Right lobe of liver (tissue), 6 donors: ENCODE measurements at regions not wholly inside any gene's neighbourhood (a gene's known extent, or its start where the extent isn't known, plus 50 kb on each side); places are given as distances from the start of the nearest gene placed in this dataset.
"Not testable (repeated sequence)": the region's sequence is repeated elsewhere in the genome, so short reads cannot be mapped to it uniquely, and the experiment has no call there.

Experiments used
- ATAC-seq, 4 donors: fragments of 200-7000 bp; cut with Tn5 transposase; one replicate each; pipeline ENCODE4 v1.9.1; 2020; ENCODE audit warnings: mild to moderate bottlenecking in 4 of 4, moderate library complexity in 4 of 4
- DNase-seq, 3 donors: peaks; one replicate each; pipeline ENCODE4 v3.0.0-alpha.2; 2020
- H3K27ac ChIP-seq, 3 donors: fragments of 200-600 bp; one replicate each; pipeline ENCODE4 v1.8.0; 2022
- H3K27me3 ChIP-seq, 2 donors: fragments of 200-600 bp; one replicate each; pipeline ENCODE4 v1.8.0; 2022
- H3K36me3 ChIP-seq, 4 donors: fragments of 200-600 bp; sonication (generic) in 1 of 4; one replicate each; pipeline versions ENCODE4 v1.5.1 to v1.8.0; 2017 to 2022; ENCODE audit warnings: control low read depth in 1 of 4
- H3K4me1 ChIP-seq, 4 donors: fragments of 200-600 bp; sonication (generic) in 1 of 4; one replicate each; pipeline versions ENCODE4 v1.5.1 to v1.8.0; 2017 to 2022; ENCODE audit warnings: control low read depth in 1 of 4
- H3K4me3 ChIP-seq, 3 donors: fragments of 200-600 bp; one replicate each; pipeline ENCODE4 v1.8.0; 2022
- H3K9me3 ChIP-seq, 4 donors: fragments of 200-600 bp; sonication (generic) in 1 of 4; one replicate each; pipeline versions ENCODE4 v1.5.1 to v1.8.0; 2017 to 2022; ENCODE audit warnings: control low read depth in 1 of 4
- CTCF ChIP-seq, 4 donors: fragments of 200-600 bp in 3 of 4; fragments of 450-650 bp in 1 of 4; IDR thresholded peaks; one replicate each; pipeline versions ENCODE4 v1.5.1 to v1.8.0; 2016 to 2022; ENCODE audit warnings: antibody characterized with exemption in 4 of 4, mild to moderate bottlenecking in 2 of 4
- POLR2A ChIP-seq: fragments of 450-650 bp; IDR thresholded peaks from one replicate; pipeline ENCODE4 v1.6.1; 2017; ENCODE audit warnings: antibody characterized with exemption, mild to moderate bottlenecking
- WGBS: methylation state at CpG from one replicate; pipeline ENCODE4 v1.1.6; 2018; ENCODE audit warnings: low coverage, low lambda C conversion rate; ENCODE audit not compliant: insufficient coverage; ENCODE audit errors: missing lambda C conversion rate; 5-methylcytosine and 5-hydroxymethylcytosine counted together
- intact Hi-C, 2 donors: fragments of 100-400 bp; cut with DNase I; formaldehyde crosslinking; loops; one replicate each; pipeline versions ENCODE4 v1.11.2 to v1.14.1; 2022
- donor health status: DM: no; HTN: yes; CAD: no.
- donor health status: DM: no; HTN: no; CAD: no.
- donor health status: DM: no; HTN: no; CAD: no.
- donor health status: DM: no; HTN: yes; CAD: no.
- donor health status: DM: no; HTN: yes; CAD: no.

DNA sequence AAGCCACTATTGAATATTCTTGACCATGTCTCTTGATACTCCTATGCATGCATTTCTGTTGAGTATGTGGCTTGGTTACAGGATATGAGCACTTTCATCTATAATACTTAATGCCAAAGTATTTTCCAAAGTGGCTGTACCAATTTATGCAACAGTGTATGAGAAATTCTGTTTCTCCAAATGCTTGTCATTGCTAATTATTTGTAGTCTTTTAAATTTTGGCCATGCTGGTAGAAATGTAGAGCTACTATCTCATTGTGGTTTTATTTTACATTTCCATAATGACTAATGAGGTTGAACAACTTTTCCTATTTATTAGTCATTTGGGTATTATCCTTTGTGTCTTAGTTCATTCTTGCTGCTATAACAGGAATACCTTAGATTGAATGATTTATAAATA, 71.4 kb upstream of the TSPAN2 start:
- Histone ChIP-seq H3K27ac (no peak overlapping the region), H3K9me3 (no peaks in the 10 kb centered on the region), H3K27me3 (no peaks in the 10 kb centered on the region), H3K4me3 (no peak overlapping the region), H3K4me1 (no peaks in the 10 kb centered on the region), H3K36me3 (no peaks in the 10 kb centered on the region)
- ATAC-seq (no peak), DNase-seq (no peak)
- no peak for TF ChIP-seq POLR2A
- TF ChIP-seq CTCF (IDR thresholded peaks at IDR 0.05) = no peak
- intact Hi-C loops = no loop called here

DNA sequence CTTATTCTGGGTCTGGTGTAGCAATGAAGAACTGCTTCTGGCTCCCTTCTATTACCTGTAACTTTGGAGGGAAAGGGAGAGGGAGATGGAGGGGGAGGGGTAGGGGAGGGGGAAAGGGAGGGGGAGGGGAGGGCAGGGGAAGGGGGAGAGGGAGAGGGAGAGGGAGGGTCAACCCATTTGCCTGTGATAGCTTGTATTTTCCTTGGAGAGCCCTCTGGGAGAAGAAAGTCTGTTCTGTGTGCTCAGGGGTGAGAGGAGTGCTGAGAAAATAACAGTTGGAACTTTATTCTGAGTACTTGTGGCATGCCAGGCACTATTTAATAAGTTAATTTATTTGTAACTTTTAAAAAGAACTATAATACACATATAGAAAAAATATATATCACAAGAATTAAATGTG, 70.7 kb upstream of the TSPAN2 start:
- no peak overlapping the region for H3K4me3 ChIP-seq
- DNase-seq (no peak), ATAC-seq (no peak)
- intact Hi-C loops = no loop called here
- H3K27me3 ChIP-seq = no peaks in the 10 kb centered on the region
- no peaks in the 10 kb centered on the region for H3K4me1 ChIP-seq
- H3K27ac ChIP-seq = no peak overlapping the region
- TF ChIP-seq POLR2A (no peak), CTCF (IDR thresholded peaks at IDR 0.05) (no peak)
- H3K9me3 ChIP-seq = no peaks in the 10 kb centered on the region
- no peaks in the 10 kb centered on the region for H3K36me3 ChIP-seq

GRCh38 chr1:115158181-115158580, 68.9 kb upstream of the TSPAN2 start:
- no peaks in the 10 kb centered on the region for H3K27me3 ChIP-seq
- no peak overlapping the region for H3K27ac ChIP-seq
- TF ChIP-seq POLR2A = no peak
- TF ChIP-seq CTCF (IDR thresholded peaks at IDR 0.05) = no peak
- DNase-seq (no peak), ATAC-seq (no peak)
- no peaks in the 10 kb centered on the region for H3K36me3 ChIP-seq
- intact Hi-C loops = no loop called here
- WGBS = 60% methylated on average over 1 of the region's 2 CpGs
- H3K9me3 ChIP-seq = no peaks in the 10 kb centered on the region
- peaks cover 0 to 4% (median 0%) of the 10 kb centered on the region in 4 donors for H3K4me1 ChIP-seq
- no peak overlapping the region for H3K4me3 ChIP-seq

DNA sequence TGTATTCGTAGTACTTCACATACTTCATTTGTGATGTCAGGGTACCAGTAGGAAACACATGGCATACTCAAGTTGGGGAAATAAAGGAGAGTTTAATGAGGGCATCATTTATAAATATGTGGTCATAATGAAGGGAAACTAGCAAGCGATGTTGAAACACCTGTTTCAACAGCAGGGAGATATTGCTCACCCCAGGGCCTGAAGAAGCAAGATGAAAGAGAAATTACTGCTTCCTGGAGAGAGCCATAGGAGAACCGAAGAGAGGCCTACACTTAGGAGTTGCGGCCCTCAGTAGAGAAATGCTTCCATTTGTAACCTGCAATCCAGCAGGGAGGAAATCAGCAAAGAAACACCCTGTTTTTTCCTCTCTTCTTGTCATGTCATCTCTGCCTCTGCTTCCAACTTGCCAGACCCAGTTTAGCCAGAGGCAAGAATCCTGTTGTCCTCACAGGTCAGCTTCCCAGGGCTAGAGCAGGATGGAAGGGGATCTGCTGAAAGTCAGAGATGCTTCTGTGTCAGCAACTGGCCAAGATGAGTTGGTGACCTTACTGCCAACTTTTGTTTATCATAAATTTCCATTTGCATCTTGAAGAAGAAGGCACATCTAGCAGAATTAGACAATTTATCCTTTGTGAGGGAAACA, 67.6 kb upstream of the TSPAN2 start:
- Histone ChIP-seq H3K27me3 (no peaks in the 10 kb centered on the region), H3K4me1 (peaks cover 0 to 4% (median 0%) of the 10 kb centered on the region in 4 donors), H3K9me3 (no peaks in the 10 kb centered on the region), H3K4me3 (no peak overlapping the region), H3K27ac (no peak overlapping the region), H3K36me3 (no peaks in the 10 kb centered on the region)
- no peak for TF ChIP-seq CTCF (IDR thresholded peaks at IDR 0.05)
- TF ChIP-seq POLR2A = no peak
- ATAC-seq (no peak), DNase-seq (no peak)
- intact Hi-C loops = no loop called here
- WGBS = 47% methylated on average over 3 of the region's 4 CpGs

DNA sequence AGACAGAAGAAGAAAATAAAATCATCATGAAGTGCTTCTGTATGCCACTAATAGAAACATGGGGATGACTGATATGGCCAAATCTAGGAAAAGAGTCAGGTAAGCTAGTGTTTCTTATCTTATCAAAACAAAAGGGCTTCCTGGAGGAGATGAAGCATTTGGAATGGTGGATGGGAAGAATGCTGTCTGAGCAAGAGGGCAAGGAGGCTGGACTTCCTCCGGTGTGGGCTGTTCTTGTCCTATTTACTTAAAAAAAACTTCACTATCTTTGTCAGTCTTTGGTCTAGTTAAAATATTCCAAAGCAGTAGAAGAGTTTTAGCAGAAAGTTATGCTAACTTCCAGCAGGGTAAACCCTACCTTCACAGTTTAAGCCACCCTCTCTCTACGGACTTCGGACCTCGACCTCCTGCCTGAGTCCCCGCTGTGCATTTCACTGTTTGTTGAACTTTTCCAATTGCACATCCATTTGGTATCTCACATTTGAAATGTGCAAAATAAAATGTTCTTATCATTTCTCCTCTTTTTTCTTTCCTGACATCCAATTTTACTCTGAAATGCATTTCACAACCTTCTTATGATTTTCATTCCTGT, 64.8 kb upstream of the TSPAN2 start:
- ATAC-seq = no peak
- Histone ChIP-seq H3K27ac (no peak overlapping the region), H3K4me1 (peaks cover 0 to 4% (median 0%) of the 10 kb centered on the region in 4 donors), H3K27me3 (no peaks in the 10 kb centered on the region), H3K36me3 (no peaks in the 10 kb centered on the region), H3K9me3 (no peaks in the 10 kb centered on the region), H3K4me3 (no peak overlapping the region)
- TF ChIP-seq POLR2A (no peak), CTCF (IDR thresholded peaks at IDR 0.05) (no peak)
- WGBS = 23% methylated on average over 5 of the region's 5 CpGs
- intact Hi-C loops = no loop called here
- no peak for DNase-seq

GRCh38 chr1:115147928-115148327, 58.6 kb upstream of the TSPAN2 start:
- intact Hi-C loops, DNase-seq, H3K27ac ChIP-seq, H3K4me3 ChIP-seq, H3K9me3 ChIP-seq, H3K4me1 ChIP-seq, H3K27me3 ChIP-seq, ATAC-seq, H3K36me3 ChIP-seq: not testable (repeated sequence)
- WGBS = 0% methylated on average over 7 of the region's 22 CpGs
